OCI-LY1 (cell line): ENCODE measurements at regions not wholly inside any gene's neighbourhood (a gene's known extent, or its start where the extent isn't known, plus 50 kb on each side); places are given as distances from the start of the nearest gene placed in this dataset.
A peak's percentile ranks its signal among the peaks of the same experiment; 100 is the strongest.

Experiments used
- H2AFZ ChIP-seq: fragments of 200-600 bp; sonication (generic), shearing (Covaris generic); 2 replicates; pipeline ENCODE4 v1.6.0; 2014; ENCODE audit warnings: antibody characterized with exemption, mild to moderate bottlenecking, low read length
- H3F3A ChIP-seq: fragments of 200-600 bp; sonication (generic), shearing (Covaris generic); 2 replicates; pipeline ENCODE4 v1.6.0; 2014; ENCODE audit warnings: mild to moderate bottlenecking, antibody characterized with exemption, low read length, moderate library complexity; ENCODE audit not compliant: insufficient read depth
- H3K27ac ChIP-seq: fragments of 200-600 bp; sonication (generic); 2 replicates; pipeline ENCODE4 v1.5.1; 2014; ENCODE audit warnings: low read length, mixed run types, mild to moderate bottlenecking, low read depth; ENCODE audit not compliant: poor library complexity, severe bottlenecking
- H3K27me3 ChIP-seq: fragments of 200-600 bp; sonication (generic); 2 replicates; pipeline ENCODE4 v1.6.0; 2014; ENCODE audit warnings: antibody characterized with exemption, mild to moderate bottlenecking, low read length, moderate library complexity; ENCODE audit not compliant: insufficient read depth
- H3K36me3 ChIP-seq: fragments of 200-600 bp; sonication (generic); 2 replicates; pipeline ENCODE4 v1.6.1; 2014; ENCODE audit warnings: mild to moderate bottlenecking, antibody characterized with exemption, low read length, moderate library complexity, mixed read lengths; ENCODE audit not compliant: insufficient read depth
- H3K4me1 ChIP-seq: fragments of 200-600 bp; sonication (generic); 2 replicates; pipeline ENCODE4 v1.5.1; 2014; ENCODE audit warnings: mild to moderate bottlenecking, low read length, moderate library complexity; ENCODE audit not compliant: insufficient read depth, severe bottlenecking
- H3K4me2 ChIP-seq: fragments of 200-600 bp; sonication (generic), shearing (Covaris generic); 2 replicates; pipeline ENCODE4 v1.6.1; 2014; ENCODE audit warnings: low read length
- H3K4me3 ChIP-seq: fragments of 200-600 bp; sonication (generic); 2 replicates; pipeline ENCODE4 v1.5.1; 2014; ENCODE audit warnings: low read length, low read depth, mild to moderate bottlenecking, mixed read lengths; ENCODE audit not compliant: poor library complexity, severe bottlenecking
- H3K79me2 ChIP-seq: fragments of 200-600 bp; shearing (Covaris generic); 2 replicates; pipeline ENCODE4 v1.6.1; 2016; ENCODE audit warnings: mixed run types, low read length, mixed read lengths; ENCODE audit not compliant: insufficient read depth
- H3K9ac ChIP-seq: fragments of 200-600 bp; sonication (generic), shearing (Covaris generic); 2 replicates; pipeline ENCODE4 v1.6.1; 2014; ENCODE audit warnings: mild to moderate bottlenecking, low read length, mixed read lengths
- H3K9me2 ChIP-seq: fragments of 200-600 bp; sonication (generic), shearing (Covaris generic); 2 replicates; pipeline ENCODE4 v1.6.1; 2014; ENCODE audit warnings: low read depth, mild to moderate bottlenecking, low read length, mixed read lengths
- H3K9me3 ChIP-seq: fragments of 200-600 bp; shearing (Covaris generic); 2 replicates; pipeline ENCODE4 v1.6.1; 2014; ENCODE audit warnings: low read length, mixed read lengths
- H4K20me1 ChIP-seq: fragments of 200-600 bp; sonication (generic), shearing (Covaris generic); 2 replicates; pipeline ENCODE4 v1.6.0; 2016; ENCODE audit warnings: mild to moderate bottlenecking, low read length; ENCODE audit not compliant: insufficient read depth
- EZH2 ChIP-seq: fragments of 200-600 bp; sonication (generic), shearing (Covaris generic); IDR thresholded peaks from 2 replicates; pipeline ENCODE4 v1.8.0; 2017; ENCODE audit warnings: borderline replicate concordance, mixed run types, mild to moderate bottlenecking, antibody characterized with exemption, low read length, moderate library complexity, mixed read lengths
- TF ChIP-seq, protein P1 (sequence below): fragments of 200-600 bp; sonication (generic), shearing (Covaris generic); IDR thresholded peaks from 2 replicates; pipeline ENCODE4 v1.5.1; 2017; ENCODE audit warnings: mild to moderate bottlenecking, antibody characterized with exemption, low read length, moderate library complexity, mixed read lengths

- no peaks in the 10 kb centered on the region for H3K4me1 ChIP-seq
- no peaks in the 10 kb centered on the region for H4K20me1 ChIP-seq
- H3K27ac ChIP-seq = no peak overlapping the region
- H3K9ac ChIP-seq = no peak overlapping the region
- no peaks in the 10 kb centered on the region for H3K36me3 ChIP-seq
- no peak overlapping the region for H2AFZ ChIP-seq
- H3K9me2 ChIP-seq = no peaks in the 10 kb centered on the region
- no peak overlapping the region for H3K4me2 ChIP-seq
- H3K79me2 ChIP-seq = no peaks in the 10 kb centered on the region
- no peak for TF ChIP-seq EZH2
- TF ChIP-seq, protein P1, sequence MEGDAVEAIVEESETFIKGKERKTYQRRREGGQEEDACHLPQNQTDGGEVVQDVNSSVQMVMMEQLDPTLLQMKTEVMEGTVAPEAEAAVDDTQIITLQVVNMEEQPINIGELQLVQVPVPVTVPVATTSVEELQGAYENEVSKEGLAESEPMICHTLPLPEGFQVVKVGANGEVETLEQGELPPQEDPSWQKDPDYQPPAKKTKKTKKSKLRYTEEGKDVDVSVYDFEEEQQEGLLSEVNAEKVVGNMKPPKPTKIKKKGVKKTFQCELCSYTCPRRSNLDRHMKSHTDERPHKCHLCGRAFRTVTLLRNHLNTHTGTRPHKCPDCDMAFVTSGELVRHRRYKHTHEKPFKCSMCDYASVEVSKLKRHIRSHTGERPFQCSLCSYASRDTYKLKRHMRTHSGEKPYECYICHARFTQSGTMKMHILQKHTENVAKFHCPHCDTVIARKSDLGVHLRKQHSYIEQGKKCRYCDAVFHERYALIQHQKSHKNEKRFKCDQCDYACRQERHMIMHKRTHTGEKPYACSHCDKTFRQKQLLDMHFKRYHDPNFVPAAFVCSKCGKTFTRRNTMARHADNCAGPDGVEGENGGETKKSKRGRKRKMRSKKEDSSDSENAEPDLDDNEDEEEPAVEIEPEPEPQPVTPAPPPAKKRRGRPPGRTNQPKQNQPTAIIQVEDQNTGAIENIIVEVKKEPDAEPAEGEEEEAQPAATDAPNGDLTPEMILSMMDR = peak; percentile 32; the same call in 1 of the 2 replicates
- H3F3A ChIP-seq = no peaks in the 10 kb centered on the region
- no peak overlapping the region for H3K4me3 ChIP-seq
- no peaks in the 10 kb centered on the region for H3K9me3 ChIP-seq
- no peaks in the 10 kb centered on the region for H3K27me3 ChIP-seq
These were observed 99.9 kb upstream of the TLE4 start for GRCh38 chr9:79471580-79472543.

DNA sequence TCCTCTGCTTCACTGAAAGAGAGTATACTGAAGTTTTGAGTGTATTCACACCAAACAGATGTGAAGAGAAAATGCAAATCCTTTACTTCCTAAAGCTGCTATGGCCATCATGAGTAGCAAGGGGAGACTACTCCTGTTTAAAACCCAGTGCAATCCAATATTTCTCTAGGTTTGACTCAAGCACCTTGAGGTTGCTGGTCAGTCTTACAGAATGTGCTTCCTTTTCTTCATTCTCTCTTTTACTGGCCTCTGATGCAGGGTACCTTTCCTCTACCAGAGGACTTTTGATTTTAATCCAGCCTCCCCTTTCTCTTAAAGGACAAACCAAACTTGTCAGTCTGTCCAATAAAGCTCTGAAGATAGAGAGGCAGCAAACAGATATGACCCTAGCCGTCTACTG, 98.1 kb upstream of the TLE4 start:
- Histone ChIP-seq H3K9me2 (no peaks in the 10 kb centered on the region), H2AFZ (no peak overlapping the region), H3K27me3 (no peaks in the 10 kb centered on the region), H3K36me3 (no peaks in the 10 kb centered on the region), H3K4me2 (no peak overlapping the region), H3K27ac (no peak overlapping the region), H4K20me1 (no peaks in the 10 kb centered on the region), H3K9ac (no peak overlapping the region), H3F3A (no peaks in the 10 kb centered on the region), H3K9me3 (no peaks in the 10 kb centered on the region), H3K79me2 (no peaks in the 10 kb centered on the region), H3K4me3 (no peak overlapping the region), H3K4me1 (no peaks in the 10 kb centered on the region)
- TF ChIP-seq, protein P1 = no peak
- TF ChIP-seq EZH2 = no peak

DNA sequence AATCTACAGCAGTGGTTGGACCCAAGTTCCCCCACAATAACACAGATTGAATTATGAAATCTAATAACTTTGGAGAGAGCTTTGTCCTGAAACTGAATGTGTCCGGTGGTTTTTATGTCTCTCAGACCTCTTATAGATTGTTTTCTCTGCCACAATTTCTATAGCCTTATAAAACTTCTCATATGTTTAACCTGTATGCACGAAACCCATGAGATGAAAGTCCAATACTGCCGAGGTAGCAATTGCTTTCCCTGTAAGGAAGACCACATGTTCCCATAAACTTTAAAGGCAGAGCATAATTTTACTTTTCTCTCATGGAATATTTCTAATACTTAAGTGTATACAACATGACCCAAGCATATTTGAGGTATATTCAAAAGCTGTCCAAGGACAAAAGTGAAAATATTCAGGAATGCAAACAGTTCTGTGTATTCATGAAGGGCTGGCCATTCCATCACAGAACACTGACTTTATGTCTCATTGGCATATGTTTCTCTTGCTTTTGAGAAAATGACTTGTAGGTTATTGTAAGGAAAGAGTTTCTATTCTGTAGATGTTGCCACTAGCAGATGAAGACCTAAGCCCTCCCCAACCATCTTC, 94.4 kb upstream of the TLE4 start:
- no peaks in the 10 kb centered on the region for H3K9me3 ChIP-seq
- H3K4me3 ChIP-seq = no peak overlapping the region
- H3K9me2 ChIP-seq = no peaks in the 10 kb centered on the region
- H3F3A ChIP-seq = no peaks in the 10 kb centered on the region
- H3K27me3 ChIP-seq = no peaks in the 10 kb centered on the region
- H3K27ac ChIP-seq = no peak overlapping the region
- no peaks in the 10 kb centered on the region for H4K20me1 ChIP-seq
- H3K4me1 ChIP-seq = no peaks in the 10 kb centered on the region
- H3K9ac ChIP-seq = no peak overlapping the region
- no peaks in the 10 kb centered on the region for H3K79me2 ChIP-seq
- TF ChIP-seq, protein P1 = no peak
- no peak for TF ChIP-seq EZH2
- H2AFZ ChIP-seq = no peak overlapping the region
- no peaks in the 10 kb centered on the region for H3K36me3 ChIP-seq
- no peak overlapping the region for H3K4me2 ChIP-seq
